K562 (cell line): ENCODE measurements at regions not wholly inside any gene's neighbourhood (a gene's known extent, or its start where the extent isn't known, plus 50 kb on each side); places are given as distances from the start of the nearest gene placed in this dataset.

ENCODE experiments used
- ATF1 ChIP-seq, 2 experiments: fragments of 450-650 bp in 1 of 2; IDR thresholded peaks; 2 replicates each; pipeline ENCODE4 v1.6.1; 2016; ENCODE audit warnings: missing compliant biosample characterization in 1 of 2, missing genetic modification characterization in 1 of 2
- ATF7 ChIP-seq: fragments of 450-650 bp; IDR thresholded peaks from 2 replicates; pipeline ENCODE4 v1.7.1; 2014; ENCODE audit warnings: mild to moderate bottlenecking, moderate library complexity
- HNRNPL ChIP-seq: fragments of 200-400 bp; formaldehyde crosslinking; IDR thresholded peaks from 2 replicates; pipeline ENCODE4 v1.6.1; 2017; ENCODE audit warnings: low read depth, mild to moderate bottlenecking, low read length
- ILK ChIP-seq: fragments of 450-650 bp; IDR thresholded peaks from 2 replicates; pipeline ENCODE4 v1.6.1; 2016; ENCODE audit warnings: missing genetic modification characterization, low read depth, mild to moderate bottlenecking, missing compliant biosample characterization, moderate library complexity, borderline replicate concordance
- NFIX ChIP-seq: fragments of 250-450 bp; sonication (Bioruptor Pico); IDR thresholded peaks from 2 replicates; pipeline ENCODE4 v1.4.0; 2020; ENCODE audit warnings: low read depth, mild to moderate bottlenecking, moderate library complexity
- POLR2AphosphoS5 ChIP-seq: IDR thresholded peaks from 2 replicates; pipeline ENCODE4 v1.6.1; 2011; ENCODE audit warnings: mild to moderate bottlenecking, low read depth, low read length, moderate library complexity; ENCODE audit not compliant: control insufficient read depth, insufficient read depth
- POLR3G ChIP-seq: IDR thresholded peaks from 2 replicates; pipeline ENCODE4 v1.6.1; 2011; ENCODE audit not compliant: insufficient read length, insufficient replicate concordance; ENCODE audit errors: extremely low read depth
- RBM14 ChIP-seq: fragments of 200-400 bp; formaldehyde crosslinking; IDR thresholded peaks from 2 replicates; pipeline ENCODE4 v1.6.1; 2018; ENCODE audit warnings: low read depth, mild to moderate bottlenecking, low read length, moderate library complexity, borderline replicate concordance; ENCODE audit not compliant: insufficient read depth
- RCOR1 ChIP-seq, 2 experiments: IDR thresholded peaks; 2 replicates each; pipeline ENCODE4 v1.6.1; 2012; ENCODE audit warnings: low read depth in 2 of 2, low read length in 2 of 2, borderline replicate concordance in 1 of 2, improper control_type of control experiment in 1 of 2
- SPI1 ChIP-seq: IDR thresholded peaks from 2 replicates; pipeline ENCODE4 v1.6.1; 2011; ENCODE audit warnings: low read depth, low read length, control low read depth, borderline replicate concordance
- TF ChIP-seq, protein P1 (sequence below): fragments of 250-450 bp; sonication (Bioruptor Pico); IDR thresholded peaks from 2 replicates; pipeline ENCODE4 v1.8.0; 2022; ENCODE audit warnings: moderate library complexity, mild to moderate bottlenecking, inconsistent platforms
- TF ChIP-seq, protein P2 (sequence below), 2 experiments: fragments of 450-650 bp in 1 of 2; sonication (generic) in 1 of 2; formaldehyde crosslinking in 1 of 2; IDR thresholded peaks in 1 of 2; conservative IDR thresholded peaks in 1 of 2; 2 replicates each; pipeline versions ENCODE4 v1.6.1 to v1.8.1; 2016 to 2023; ENCODE audit warnings: mild to moderate bottlenecking in 2 of 2, moderate library complexity in 2 of 2, inconsistent platforms in 1 of 2, missing genetic modification reagents in 1 of 2
- TF ChIP-seq, protein P3 (sequence below): IDR thresholded peaks from 2 replicates; pipeline ENCODE4 v1.6.1; 2011; ENCODE audit warnings: borderline replicate concordance, low read depth, mild to moderate bottlenecking, moderate library complexity, low read length; ENCODE audit not compliant: insufficient read depth, poor library complexity, severe bottlenecking
- TF ChIP-seq, protein P4 (sequence below), 2 experiments: fragments of 450-650 bp; IDR thresholded peaks; 2 replicates each; pipeline ENCODE4 v1.6.1; 2018; ENCODE audit warnings: mild to moderate bottlenecking in 2 of 2, low read depth in 1 of 2; ENCODE audit not compliant: partially characterized antibody in 2 of 2

DNA sequence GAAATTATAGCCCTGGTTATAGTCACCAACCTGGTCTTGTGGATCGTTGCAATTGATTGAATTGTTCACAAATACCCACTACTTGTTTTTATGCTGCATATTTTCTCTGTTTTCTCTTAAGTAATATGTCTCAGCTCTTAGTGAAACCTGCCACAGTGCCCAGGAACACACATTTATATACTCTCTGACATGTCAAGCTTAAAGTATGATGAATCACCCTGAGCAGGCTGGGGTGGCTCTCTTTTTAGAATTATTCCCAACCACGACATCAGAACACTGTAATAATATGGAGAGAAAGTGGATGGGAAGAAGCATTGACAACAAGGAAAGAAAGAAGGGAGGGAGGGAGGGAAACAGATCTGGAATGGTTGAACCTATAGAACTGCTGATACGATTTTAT, 72.8 kb upstream of the ZNF608 start (continued):
- TF ChIP-seq RCOR1 (IDR thresholded peaks at IDR 0.05; ENCODE audit: borderline replicate concordance in 1 of 2, low read depth in 2 of 2, low read length in 2 of 2), result no peak
- TF ChIP-seq ILK (tag), result no peak
- TF ChIP-seq ATF1 (CRISPR knock-in tag; IDR thresholded peaks at IDR 0.05), result no peak
- no peak for TF ChIP-seq ATF1 (tag; IDR thresholded peaks at IDR 0.05)
- no peak for TF ChIP-seq RBM14
- TF ChIP-seq, protein P1, sequence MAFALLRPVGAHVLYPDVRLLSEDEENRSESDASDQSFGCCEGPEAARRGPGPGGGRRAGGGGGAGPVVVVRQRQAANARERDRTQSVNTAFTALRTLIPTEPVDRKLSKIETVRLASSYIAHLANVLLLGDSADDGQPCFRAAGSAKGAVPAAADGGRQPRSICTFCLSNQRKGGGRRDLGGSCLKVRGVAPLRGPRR, result no peak
- TF ChIP-seq POLR2AphosphoS5, result no peak
- TF ChIP-seq, protein P2, sequence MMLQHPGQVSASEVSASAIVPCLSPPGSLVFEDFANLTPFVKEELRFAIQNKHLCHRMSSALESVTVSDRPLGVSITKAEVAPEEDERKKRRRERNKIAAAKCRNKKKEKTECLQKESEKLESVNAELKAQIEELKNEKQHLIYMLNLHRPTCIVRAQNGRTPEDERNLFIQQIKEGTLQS (IDR thresholded peaks at IDR 0.05), result no peak
- TF ChIP-seq, protein P2 (CRISPR knock-in tag; conservative IDR thresholded peaks at IDR 0.05), result no peak
- TF ChIP-seq ATF7, result no peak
- no peak for TF ChIP-seq HNRNPL
- TF ChIP-seq POLR3G, result no peak
- TF ChIP-seq, protein P3, sequence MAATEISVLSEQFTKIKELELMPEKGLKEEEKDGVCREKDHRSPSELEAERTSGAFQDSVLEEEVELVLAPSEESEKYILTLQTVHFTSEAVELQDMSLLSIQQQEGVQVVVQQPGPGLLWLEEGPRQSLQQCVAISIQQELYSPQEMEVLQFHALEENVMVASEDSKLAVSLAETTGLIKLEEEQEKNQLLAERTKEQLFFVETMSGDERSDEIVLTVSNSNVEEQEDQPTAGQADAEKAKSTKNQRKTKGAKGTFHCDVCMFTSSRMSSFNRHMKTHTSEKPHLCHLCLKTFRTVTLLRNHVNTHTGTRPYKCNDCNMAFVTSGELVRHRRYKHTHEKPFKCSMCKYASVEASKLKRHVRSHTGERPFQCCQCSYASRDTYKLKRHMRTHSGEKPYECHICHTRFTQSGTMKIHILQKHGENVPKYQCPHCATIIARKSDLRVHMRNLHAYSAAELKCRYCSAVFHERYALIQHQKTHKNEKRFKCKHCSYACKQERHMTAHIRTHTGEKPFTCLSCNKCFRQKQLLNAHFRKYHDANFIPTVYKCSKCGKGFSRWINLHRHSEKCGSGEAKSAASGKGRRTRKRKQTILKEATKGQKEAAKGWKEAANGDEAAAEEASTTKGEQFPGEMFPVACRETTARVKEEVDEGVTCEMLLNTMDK, result no peak
- TF ChIP-seq, protein P4, sequence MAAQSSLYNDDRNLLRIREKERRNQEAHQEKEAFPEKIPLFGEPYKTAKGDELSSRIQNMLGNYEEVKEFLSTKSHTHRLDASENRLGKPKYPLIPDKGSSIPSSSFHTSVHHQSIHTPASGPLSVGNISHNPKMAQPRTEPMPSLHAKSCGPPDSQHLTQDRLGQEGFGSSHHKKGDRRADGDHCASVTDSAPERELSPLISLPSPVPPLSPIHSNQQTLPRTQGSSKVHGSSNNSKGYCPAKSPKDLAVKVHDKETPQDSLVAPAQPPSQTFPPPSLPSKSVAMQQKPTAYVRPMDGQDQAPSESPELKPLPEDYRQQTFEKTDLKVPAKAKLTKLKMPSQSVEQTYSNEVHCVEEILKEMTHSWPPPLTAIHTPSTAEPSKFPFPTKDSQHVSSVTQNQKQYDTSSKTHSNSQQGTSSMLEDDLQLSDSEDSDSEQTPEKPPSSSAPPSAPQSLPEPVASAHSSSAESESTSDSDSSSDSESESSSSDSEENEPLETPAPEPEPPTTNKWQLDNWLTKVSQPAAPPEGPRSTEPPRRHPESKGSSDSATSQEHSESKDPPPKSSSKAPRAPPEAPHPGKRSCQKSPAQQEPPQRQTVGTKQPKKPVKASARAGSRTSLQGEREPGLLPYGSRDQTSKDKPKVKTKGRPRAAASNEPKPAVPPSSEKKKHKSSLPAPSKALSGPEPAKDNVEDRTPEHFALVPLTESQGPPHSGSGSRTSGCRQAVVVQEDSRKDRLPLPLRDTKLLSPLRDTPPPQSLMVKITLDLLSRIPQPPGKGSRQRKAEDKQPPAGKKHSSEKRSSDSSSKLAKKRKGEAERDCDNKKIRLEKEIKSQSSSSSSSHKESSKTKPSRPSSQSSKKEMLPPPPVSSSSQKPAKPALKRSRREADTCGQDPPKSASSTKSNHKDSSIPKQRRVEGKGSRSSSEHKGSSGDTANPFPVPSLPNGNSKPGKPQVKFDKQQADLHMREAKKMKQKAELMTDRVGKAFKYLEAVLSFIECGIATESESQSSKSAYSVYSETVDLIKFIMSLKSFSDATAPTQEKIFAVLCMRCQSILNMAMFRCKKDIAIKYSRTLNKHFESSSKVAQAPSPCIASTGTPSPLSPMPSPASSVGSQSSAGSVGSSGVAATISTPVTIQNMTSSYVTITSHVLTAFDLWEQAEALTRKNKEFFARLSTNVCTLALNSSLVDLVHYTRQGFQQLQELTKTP (IDR thresholded peaks at IDR 0.05; ENCODE audit: low read depth in 1 of 2, partially characterized antibody in 2 of 2), result no peak
- TF ChIP-seq SPI1, result no peak
- TF ChIP-seq NFIX, result no peak
